Mesenchymal stem cell (in vitro differentiated cells and primary cell): ENCODE measurements at regions not wholly inside any gene's neighbourhood (a gene's known extent, or its start where the extent isn't known, plus 50 kb on each side); places are given as distances from the start of the nearest gene placed in this dataset.

Experiments used
- DNase-seq: peaks from one replicate; pipeline ENCODE4 v3.0.0-alpha.2; 2013
- H2AFZ ChIP-seq: one replicate; pipeline ENCODE4 v1.6.1; 2013; ENCODE audit warnings: low read depth, mild to moderate bottlenecking, control low read depth, inconsistent platforms, low read length, moderate library complexity
- H2AK5ac ChIP-seq: 2 replicates; pipeline ENCODE4 v1.6.1; 2013; ENCODE audit warnings: low read length, moderate library complexity, mild to moderate bottlenecking, inconsistent platforms; ENCODE audit not compliant: severe bottlenecking
- H2BK120ac ChIP-seq: one replicate; pipeline ENCODE4 v1.6.1; 2013; ENCODE audit warnings: low read depth, mild to moderate bottlenecking, inconsistent platforms, low read length, moderate library complexity
- H2BK12ac ChIP-seq, 2 experiments: one replicate each; pipeline ENCODE4 v1.6.1; 2013; ENCODE audit warnings: inconsistent platforms in 2 of 2, low read length in 2 of 2, mild to moderate bottlenecking in 2 of 2, moderate library complexity in 2 of 2, control low read depth in 1 of 2
- H2BK15ac ChIP-seq: one replicate; pipeline ENCODE4 v1.6.1; 2013; ENCODE audit warnings: mild to moderate bottlenecking, low read depth, inconsistent platforms; ENCODE audit not compliant: poor library complexity, severe bottlenecking
- H2BK5ac ChIP-seq: 2 replicates; pipeline ENCODE4 v1.6.1; 2013; ENCODE audit warnings: low read depth, mild to moderate bottlenecking, low read length, control low read depth, inconsistent platforms; ENCODE audit not compliant: poor library complexity, severe bottlenecking
- H3K14ac ChIP-seq, 2 experiments: one replicate each; pipeline ENCODE4 v1.6.1; 2013; ENCODE audit warnings: inconsistent platforms in 2 of 2, low read length in 2 of 2, control low read depth in 1 of 2, mild to moderate bottlenecking in 1 of 2, moderate library complexity in 1 of 2
- H3K18ac ChIP-seq, 2 experiments: one replicate each; pipeline ENCODE4 v1.6.1; 2013; ENCODE audit warnings: inconsistent platforms in 2 of 2, low read length in 2 of 2, control low read depth in 1 of 2, low read depth in 1 of 2, mild to moderate bottlenecking in 1 of 2
- H3K23ac ChIP-seq, 2 experiments: one replicate each; pipeline ENCODE4 v1.6.1; 2013; ENCODE audit warnings: inconsistent platforms in 2 of 2, low read length in 2 of 2, mild to moderate bottlenecking in 2 of 2, moderate library complexity in 2 of 2, control low read depth in 1 of 2
- H3K27ac ChIP-seq: 2 replicates; pipeline ENCODE4 v1.5.1; 2013; ENCODE audit warnings: mild to moderate bottlenecking, moderate library complexity, low read length, control low read depth, inconsistent platforms; ENCODE audit not compliant: poor library complexity, severe bottlenecking
- H3K27me3 ChIP-seq, 2 experiments: 2 replicates each; pipeline versions ENCODE4 v1.6.1 to v1.7.0; 2013; ENCODE audit warnings: low read length in 2 of 2, mild to moderate bottlenecking in 2 of 2, moderate library complexity in 2 of 2, control low read depth in 1 of 2, inconsistent platforms in 1 of 2; ENCODE audit not compliant: control insufficient read depth in 1 of 2, insufficient read depth in 1 of 2
- H3K36me3 ChIP-seq, 2 experiments: 2 replicates each; pipeline versions ENCODE4 v1.6.1 to v1.7.0; 2013; ENCODE audit warnings: low read length in 2 of 2, control low read depth in 1 of 2, inconsistent platforms in 1 of 2, low read depth in 1 of 2, mild to moderate bottlenecking in 1 of 2; ENCODE audit not compliant: insufficient read depth in 2 of 2, control insufficient read depth in 1 of 2
- H3K4ac ChIP-seq, 2 experiments: one replicate each; pipeline ENCODE4 v1.6.1; 2013; ENCODE audit warnings: inconsistent platforms in 2 of 2, low read length in 2 of 2, mild to moderate bottlenecking in 2 of 2, moderate library complexity in 2 of 2, control low read depth in 1 of 2, low read depth in 1 of 2
- H3K4me1 ChIP-seq: 2 replicates; pipeline ENCODE4 v1.6.1; 2013; ENCODE audit warnings: low read depth, low read length, control low read depth; ENCODE audit not compliant: control insufficient read depth, insufficient read depth
- H3K4me2 ChIP-seq: 2 replicates; pipeline ENCODE4 v1.6.1; 2013; ENCODE audit warnings: low read length, mild to moderate bottlenecking, inconsistent platforms; ENCODE audit not compliant: poor library complexity, severe bottlenecking
- H3K4me3 ChIP-seq, 2 experiments: 2 replicates each; pipeline versions ENCODE4 v1.5.1 to v1.7.0; 2013; ENCODE audit warnings: low read length in 2 of 2, mild to moderate bottlenecking in 2 of 2, control low read depth in 1 of 2, low read depth in 1 of 2; ENCODE audit not compliant: insufficient read depth in 1 of 2
- H3K79me1 ChIP-seq: replicated peaks from 2 replicates; pipeline ENCODE4 v1.6.1; 2013; ENCODE audit warnings: mild to moderate bottlenecking, control low read depth, low read length, inconsistent platforms; ENCODE audit not compliant: poor library complexity, severe bottlenecking
- H3K9ac ChIP-seq: 2 replicates; pipeline ENCODE4 v1.7.0; 2013; ENCODE audit warnings: mild to moderate bottlenecking, low read length, moderate library complexity
- H3K9me3 ChIP-seq: 2 replicates; pipeline ENCODE4 v1.7.0; 2013; ENCODE audit warnings: mild to moderate bottlenecking, low read length; ENCODE audit not compliant: control insufficient read depth
- H4K8ac ChIP-seq: one replicate; pipeline ENCODE4 v1.6.1; 2013; ENCODE audit warnings: inconsistent platforms, mild to moderate bottlenecking, low read length, moderate library complexity
- H4K91ac ChIP-seq: one replicate; pipeline ENCODE4 v1.6.1; 2013; ENCODE audit warnings: mild to moderate bottlenecking, low read length, inconsistent platforms
- WGBS: methylation state at CpG from one replicate; pipeline ENCODE4 v1.1.7; 2013; ENCODE audit warnings: mixed read lengths; 5-methylcytosine and 5-hydroxymethylcytosine counted together

- Histone ChIP-seq H2BK5ac (no peak overlapping the region), H2BK15ac (no peak overlapping the region), H3K4me2 (no peak overlapping the region)
Measured at GRCh38 chr2:41791523-41791922, 256.3 kb upstream of the PKDCC start.

GRCh38 chr2:41803361-41803760 is 244.5 kb upstream of the PKDCC start:
- H2AFZ ChIP-seq: no peak overlapping the region
- H4K91ac ChIP-seq: no peak overlapping the region
- no peak overlapping the region for H2BK15ac ChIP-seq
- WGBS: no CpG with 5 or more reads among the region's 1 CpG
- no peak overlapping the region for H2BK12ac ChIP-seq
- no peak overlapping the region for H3K4me2 ChIP-seq
- no peaks in the 10 kb centered on the region for H3K4me1 ChIP-seq
- H4K8ac ChIP-seq: no peak overlapping the region
- no peak overlapping the region for H3K4me3 ChIP-seq
- H3K18ac ChIP-seq: no peak overlapping the region
- H3K9ac ChIP-seq: no peak overlapping the region
- no peak overlapping the region for H2AK5ac ChIP-seq
- H2BK120ac ChIP-seq: no peak overlapping the region
- DNase-seq: no peak
- H3K23ac ChIP-seq: no peak overlapping the region
- peaks cover 35% of the 10 kb centered on the region for H3K9me3 ChIP-seq
- no peak overlapping the region for H3K14ac ChIP-seq
- H3K79me1 ChIP-seq: no peaks in the 10 kb centered on the region
- no peaks in the 10 kb centered on the region for H3K36me3 ChIP-seq
- H3K27ac ChIP-seq: no peak overlapping the region
- no peaks in the 10 kb centered on the region for H3K27me3 ChIP-seq
- no peak overlapping the region for H2BK5ac ChIP-seq
- H3K4ac ChIP-seq: no peak overlapping the region

More at GRCh38 chr2:41791523-41791922, 256.3 kb upstream of the PKDCC start:
- 50% methylated on average over 1 of the region's 1 CpG for WGBS
- Histone ChIP-seq H2BK120ac (no peak overlapping the region), H3K18ac (no peak overlapping the region), H3K4me1 (no peaks in the 10 kb centered on the region), H3K9ac (no peak overlapping the region), H3K23ac (no peak overlapping the region), H2AK5ac (no peak overlapping the region), H3K9me3 (no peaks in the 10 kb centered on the region), H3K27ac (no peak overlapping the region), H2BK12ac (no peak overlapping the region), H3K4ac (no peak overlapping the region), H2AFZ (no peak overlapping the region), H4K8ac (no peak overlapping the region), H3K79me1 (no peaks in the 10 kb centered on the region), H3K27me3 (no peaks in the 10 kb centered on the region), H3K4me3 (no peak overlapping the region), H4K91ac (no peak overlapping the region), H3K14ac (no peak overlapping the region), H3K36me3 (no peaks in the 10 kb centered on the region)
- peak; percentile 49 for DNase-seq

- Histone ChIP-seq H4K91ac (no peak overlapping the region), H2BK5ac (no peak overlapping the region), H3K4me3 (no peak overlapping the region), H2BK12ac (no peak overlapping the region), H3K23ac (no peak overlapping the region), H3K4ac (no peak overlapping the region), H3K36me3 (no peaks in the 10 kb centered on the region), H2AFZ (no peak overlapping the region), H3K9ac (no peak overlapping the region), H3K14ac (no peak overlapping the region), H3K4me2 (no peak overlapping the region), H2BK120ac (no peak overlapping the region), H3K79me1 (no peaks in the 10 kb centered on the region), H3K27me3 (no peaks in the 10 kb centered on the region), H2BK15ac (no peak overlapping the region), H2AK5ac (no peak overlapping the region), H4K8ac (no peak overlapping the region), H3K18ac (no peak overlapping the region), H3K9me3 (peaks cover 22% of the 10 kb centered on the region), H3K27ac (no peak overlapping the region), H3K4me1 (no peaks in the 10 kb centered on the region)
- no peak for DNase-seq
- 100% methylated on average over 1 of the region's 2 CpGs for WGBS
Measured at GRCh38 chr2:41806286-41806685, 241.5 kb upstream of the PKDCC start.

- Histone ChIP-seq H2BK120ac (no peak overlapping the region), H3K9me3 (peaks cover 31% of the 10 kb centered on the region), H3K36me3 (no peaks in the 10 kb centered on the region), H2AK5ac (no peak overlapping the region), H3K23ac (no peak overlapping the region), H3K14ac (no peak overlapping the region), H3K27me3 (peaks cover 0 to 3% of the 10 kb centered on the region in 2 experiments), H2BK5ac (no peak overlapping the region), H3K9ac (no peak overlapping the region), H3K18ac (no peak overlapping the region), H4K91ac (no peak overlapping the region), H3K4me1 (no peaks in the 10 kb centered on the region), H2BK12ac (no peak overlapping the region), H3K4me3 (no peak overlapping the region), H2AFZ (no peak overlapping the region), H2BK15ac (no peak overlapping the region), H3K79me1 (no peaks in the 10 kb centered on the region), H3K4me2 (no peak overlapping the region), H4K8ac (no peak overlapping the region), H3K4ac (no peak overlapping the region), H3K27ac (no peak overlapping the region)
- 52% methylated on average over 2 of the region's 2 CpGs for WGBS
- no peak for DNase-seq
Measured at GRCh38 chr2:41821167-41821566, 226.7 kb upstream of the PKDCC start.
